Bronchial epithelial cell (primary cell): ENCODE measurements at regions not wholly inside any gene's neighbourhood (a gene's known extent, or its start where the extent isn't known, plus 50 kb on each side); places are given as distances from the start of the nearest gene placed in this dataset.

Experiments
- DNase-seq: peaks from one replicate; pipeline ENCODE4 v3.0.0-alpha.2; 2010; ENCODE audit warnings: low read depth
- FAIRE-seq: peaks from 2 replicates; lab custom pipeline; 2011; peaks lifted over from hg19 to GRCh38; lab: Jason Lieb, UNC
- H3K27me3 ChIP-seq: 2 replicates; pipeline ENCODE4 v1.5.1; 2011; ENCODE audit warnings: low read length; ENCODE audit not compliant: control insufficient read depth, insufficient read depth
- H3K36me3 ChIP-seq: 2 replicates; pipeline ENCODE4 v1.5.1; 2011; ENCODE audit warnings: low read length; ENCODE audit not compliant: control insufficient read depth, insufficient read depth
- H3K4me3 ChIP-seq: 2 replicates; pipeline ENCODE4 v1.5.1; 2011; ENCODE audit warnings: mild to moderate bottlenecking, low read depth, low read length, control low read depth
- CTCF ChIP-seq: IDR thresholded peaks from 2 replicates; pipeline ENCODE4 v1.5.1; 2011; ENCODE audit warnings: mild to moderate bottlenecking, moderate library complexity, low read length, control low read depth, inconsistent platforms; ENCODE audit not compliant: insufficient read depth, severe bottlenecking

GRCh38 chr5:136730426-136730825 lies 365.1 kb upstream of the TRPC7 start:
- DNase-seq, result peak; percentile 27
- FAIRE-seq, result no peak

GRCh38 chr5:136729901-136730355 lies 364.6 kb upstream of the TRPC7 start:
- Histone ChIP-seq H3K4me3 (no peak overlapping the region), H3K27me3 (no peaks in the 10 kb centered on the region), H3K36me3 (no peaks in the 10 kb centered on the region)
- DNase-seq (peak; percentile 76), FAIRE-seq (no peak)
- no peak for TF ChIP-seq CTCF

More at GRCh38 chr5:136730426-136730825, 365.1 kb upstream of the TRPC7 start:
- TF ChIP-seq CTCF, result no peak
- no peak overlapping the region for H3K4me3 ChIP-seq
- H3K27me3 ChIP-seq, result no peaks in the 10 kb centered on the region
- no peaks in the 10 kb centered on the region for H3K36me3 ChIP-seq

- FAIRE-seq (no peak), DNase-seq (no peak)
- TF ChIP-seq CTCF, result no peak
- H3K36me3 ChIP-seq, result no peaks in the 10 kb centered on the region
- no peaks in the 10 kb centered on the region for H3K27me3 ChIP-seq
- H3K4me3 ChIP-seq, result no peak overlapping the region
These were observed 361.2 kb upstream of the TRPC7 start for GRCh38 chr5:136726506-136726905.

GRCh38 chr5:136724161-136724560 lies 358.8 kb upstream of the TRPC7 start:
- no peaks in the 10 kb centered on the region for H3K27me3 ChIP-seq
- no peak for FAIRE-seq
- H3K4me3 ChIP-seq, result no peak overlapping the region
- DNase-seq, result peak; percentile 69
- no peaks in the 10 kb centered on the region for H3K36me3 ChIP-seq
- TF ChIP-seq CTCF, result no peak

GRCh38 chr5:136722581-136722980 lies 357.2 kb upstream of the TRPC7 start:
- no peaks in the 10 kb centered on the region for H3K27me3 ChIP-seq
- no peak for TF ChIP-seq CTCF
- DNase-seq (no peak), FAIRE-seq (no peak)
- no peaks in the 10 kb centered on the region for H3K36me3 ChIP-seq
- H3K4me3 ChIP-seq, result no peak overlapping the region

GRCh38 chr5:136722086-136722485 lies 356.7 kb upstream of the TRPC7 start:
- DNase-seq (no peak), FAIRE-seq (no peak)
- H3K27me3 ChIP-seq, result no peaks in the 10 kb centered on the region
- no peaks in the 10 kb centered on the region for H3K36me3 ChIP-seq
- H3K4me3 ChIP-seq, result no peak overlapping the region
- TF ChIP-seq CTCF, result no peak
